GM23248 (cell line): ENCODE measurements at regions not wholly inside any gene's neighbourhood (a gene's known extent, or its start where the extent isn't known, plus 50 kb on each side); places are given as distances from the start of the nearest gene placed in this dataset.
"Not testable (repeated sequence)": the region's sequence is repeated elsewhere in the genome, so short reads cannot be mapped to it uniquely, and the experiment has no call there.

ENCODE experiments used
- DNase-seq: peaks from one replicate; pipeline ENCODE4 v3.0.0-alpha.2; 2015
- H2AFZ ChIP-seq: fragments of 200-600 bp; sonication (generic); 2 replicates; pipeline ENCODE4 v1.6.1; 2016; ENCODE audit warnings: antibody characterized with exemption
- H3F3A ChIP-seq: fragments of 200-600 bp; sonication (generic); 2 replicates; pipeline ENCODE4 v1.6.1; 2016; ENCODE audit warnings: mild to moderate bottlenecking, antibody characterized with exemption, mixed run types; ENCODE audit not compliant: insufficient read depth
- H3K27ac ChIP-seq: fragments of 200-600 bp; sonication (generic); 2 replicates; pipeline ENCODE4 v1.5.1; 2016; ENCODE audit warnings: mild to moderate bottlenecking
- H3K27me3 ChIP-seq: fragments of 200-600 bp; sonication (generic); replicated peaks from 2 replicates; pipeline ENCODE4 v1.6.1; 2016; ENCODE audit warnings: mild to moderate bottlenecking; ENCODE audit not compliant: insufficient read depth
- H3K36me3 ChIP-seq: fragments of 200-600 bp; sonication (generic); 2 replicates; pipeline ENCODE4 v1.6.1; 2016; ENCODE audit warnings: low read depth, mild to moderate bottlenecking
- H3K4me1 ChIP-seq: fragments of 200-600 bp; sonication (generic); 2 replicates; pipeline ENCODE4 v1.6.1; 2016; ENCODE audit warnings: mild to moderate bottlenecking; ENCODE audit not compliant: insufficient read depth
- H3K4me2 ChIP-seq: fragments of 200-600 bp; sonication (generic); one replicate; pipeline ENCODE4 v1.6.1; 2016; ENCODE audit warnings: mild to moderate bottlenecking; ENCODE audit not compliant: unreplicated experiment
- H3K4me3 ChIP-seq: fragments of 200-600 bp; sonication (generic); 2 replicates; pipeline ENCODE4 v1.5.1; 2016; ENCODE audit warnings: mild to moderate bottlenecking
- H3K79me2 ChIP-seq: fragments of 200-600 bp; sonication (generic); 2 replicates; pipeline ENCODE4 v1.6.1; 2016; ENCODE audit warnings: mild to moderate bottlenecking; ENCODE audit not compliant: insufficient read depth
- H3K9ac ChIP-seq: fragments of 200-600 bp; sonication (generic); 2 replicates; pipeline ENCODE4 v1.6.1; 2016; ENCODE audit warnings: mild to moderate bottlenecking
- H3K9me2 ChIP-seq: fragments of 200-600 bp; sonication (generic); 2 replicates; pipeline ENCODE4 v1.6.1; 2016; ENCODE audit warnings: mixed run types, mild to moderate bottlenecking, moderate library complexity; ENCODE audit not compliant: insufficient read depth
- H3K9me3 ChIP-seq: fragments of 200-600 bp; sonication (generic); one replicate; pipeline ENCODE4 v1.6.1; 2017; ENCODE audit warnings: low read depth
- H4K20me1 ChIP-seq: fragments of 200-600 bp; sonication (generic); 2 replicates; pipeline ENCODE4 v1.6.0; 2016; ENCODE audit not compliant: insufficient read depth
- EZH2 ChIP-seq: fragments of 200-600 bp; sonication (generic); IDR thresholded peaks from 2 replicates; pipeline ENCODE4 v1.6.1; 2018; ENCODE audit warnings: antibody characterized with exemption, mild to moderate bottlenecking; ENCODE audit not compliant: insufficient read depth, poor library complexity, severe bottlenecking
- EZH2phosphoT487 ChIP-seq: fragments of 200-600 bp; sonication (generic); IDR thresholded peaks from 2 replicates; pipeline ENCODE4 v1.6.1; 2018; ENCODE audit warnings: antibody characterized with exemption, moderate library complexity, mild to moderate bottlenecking, low read depth; ENCODE audit not compliant: insufficient read depth
- WGBS, 2 experiments: methylation state at CpG; one replicate each; pipeline ENCODE4 v1.1.6; 2015 to 2017; ENCODE audit warnings: low lambda C conversion rate in 2 of 2, low coverage in 1 of 2; ENCODE audit errors: missing lambda C conversion rate in 2 of 2; 5-methylcytosine and 5-hydroxymethylcytosine counted together
- in situ Hi-C: fragments of 300-500 bp; cut with MboI; formaldehyde crosslinking; loops from 2 replicates; pipeline ENCODE4 v1.15.0; 2020

- no peaks in the 10 kb centered on the region for H3K4me1 ChIP-seq
- in situ Hi-C loops = no loop called here
- H3K4me3 ChIP-seq = no peak overlapping the region
- no peak overlapping the region for H3K4me2 ChIP-seq
- H4K20me1 ChIP-seq = no peaks in the 10 kb centered on the region
- no peak overlapping the region for H3K27ac ChIP-seq
- WGBS, 2 experiments = 44 to 52% methylated on average over 19 to 20 of the region's 20 CpGs
- H3K9me2 ChIP-seq = no peaks in the 10 kb centered on the region
- H2AFZ ChIP-seq = no peak overlapping the region
- TF ChIP-seq EZH2 = no peak
- TF ChIP-seq EZH2phosphoT487 = no peak
- no peaks in the 10 kb centered on the region for H3K27me3 ChIP-seq
- H3K36me3 ChIP-seq = no peaks in the 10 kb centered on the region
- DNase-seq = no peak
- no peaks in the 10 kb centered on the region for H3K9me3 ChIP-seq
- H3F3A ChIP-seq = no peaks in the 10 kb centered on the region
- H3K79me2 ChIP-seq = no peaks in the 10 kb centered on the region
- H3K9ac ChIP-seq = no peak overlapping the region
Measured at GRCh38 chr12:131471271-131471905, 239.5 kb upstream of the SFSWAP start.

- WGBS, 2 experiments = 39 to 47% methylated on average over 19 to 21 of the region's 21 CpGs
- no peaks in the 10 kb centered on the region for H3F3A ChIP-seq
- H3K4me3 ChIP-seq = no peak overlapping the region
- H3K9me3 ChIP-seq = no peaks in the 10 kb centered on the region
- no peaks in the 10 kb centered on the region for H4K20me1 ChIP-seq
- no peaks in the 10 kb centered on the region for H3K4me1 ChIP-seq
- H3K27me3 ChIP-seq = no peaks in the 10 kb centered on the region
- in situ Hi-C loops = no loop called here
- DNase-seq = no peak
- H3K27ac ChIP-seq = no peak overlapping the region
- H3K36me3 ChIP-seq = no peaks in the 10 kb centered on the region
- H2AFZ ChIP-seq = no peak overlapping the region
- no peaks in the 10 kb centered on the region for H3K9me2 ChIP-seq
- H3K79me2 ChIP-seq = no peaks in the 10 kb centered on the region
- no peak for TF ChIP-seq EZH2phosphoT487
- H3K9ac ChIP-seq = no peak overlapping the region
- no peak overlapping the region for H3K4me2 ChIP-seq
Measured at GRCh38 chr12:131471946-131472732, 238.8 kb upstream of the SFSWAP start.

- no peak overlapping the region for H3K27ac ChIP-seq
- no peak overlapping the region for H2AFZ ChIP-seq
- no peaks in the 10 kb centered on the region for H3K27me3 ChIP-seq
- no peaks in the 10 kb centered on the region for H3K79me2 ChIP-seq
- in situ Hi-C loops = no loop called here
- no peak overlapping the region for H3K4me3 ChIP-seq
- WGBS, 2 experiments = 69 to 72% methylated on average over 14 to 15 of the region's 15 CpGs
- H3K4me1 ChIP-seq = no peaks in the 10 kb centered on the region
- no peaks in the 10 kb centered on the region for H3K9me2 ChIP-seq
- no peaks in the 10 kb centered on the region for H3K36me3 ChIP-seq
- TF ChIP-seq EZH2 (no peak), EZH2phosphoT487 (no peak)
- no peaks in the 10 kb centered on the region for H3K9me3 ChIP-seq
- H4K20me1 ChIP-seq = no peaks in the 10 kb centered on the region
- DNase-seq = no peak
- H3K4me2 ChIP-seq = no peak overlapping the region
- H3F3A ChIP-seq = no peaks in the 10 kb centered on the region
- no peak overlapping the region for H3K9ac ChIP-seq
Measured at GRCh38 chr12:131473261-131473660, 237.6 kb upstream of the SFSWAP start.

- H3K4me1 ChIP-seq = no peaks in the 10 kb centered on the region
- no peak overlapping the region for H2AFZ ChIP-seq
- H3K4me3 ChIP-seq = no peak overlapping the region
- no peak for DNase-seq
- H3K9me3 ChIP-seq = no peaks in the 10 kb centered on the region
- no peaks in the 10 kb centered on the region for H3K36me3 ChIP-seq
- WGBS, 2 experiments = 51 to 54% methylated on average over 31 of the region's 31 CpGs
- H3K9me2 ChIP-seq = no peaks in the 10 kb centered on the region
- no peak for TF ChIP-seq EZH2
- TF ChIP-seq EZH2phosphoT487 = no peak
- no peak overlapping the region for H3K4me2 ChIP-seq
- H3K9ac ChIP-seq = no peak overlapping the region
- no peaks in the 10 kb centered on the region for H4K20me1 ChIP-seq
- H3F3A ChIP-seq = no peaks in the 10 kb centered on the region
- H3K27ac ChIP-seq = no peak overlapping the region
- H3K27me3 ChIP-seq = no peaks in the 10 kb centered on the region
- no peaks in the 10 kb centered on the region for H3K79me2 ChIP-seq
- in situ Hi-C loops = no loop called here
Measured at GRCh38 chr12:131473741-131474709, 236.9 kb upstream of the SFSWAP start.

GRCh38 chr12:131475012-131475411, 235.9 kb upstream of the SFSWAP start:
- DNase-seq, H3K36me3 ChIP-seq, H2AFZ ChIP-seq, H3K27me3 ChIP-seq, H3K9ac ChIP-seq, H4K20me1 ChIP-seq, H3K4me2 ChIP-seq, H3K4me1 ChIP-seq, in situ Hi-C loops, H3K79me2 ChIP-seq, H3K9me2 ChIP-seq, H3K9me3 ChIP-seq, H3K27ac ChIP-seq, H3F3A ChIP-seq, H3K4me3 ChIP-seq: not testable (repeated sequence)
- WGBS, 2 experiments = 13 to 28% methylated on average over 3 to 4 of the region's 19 CpGs
